BLaER1 treated with 17β-estradiol and CSF1 and Interleukin-3, amounts not matched to agents 10 nM and 100 nM (cell line): ENCODE measurements at regions not wholly inside any gene's neighbourhood (a gene's known extent, or its start where the extent isn't known, plus 50 kb on each side); places are given as distances from the start of the nearest gene placed in this dataset.

ENCODE experiments used
- H3K27ac ChIP-seq, 11 experiments: shearing (Covaris generic); formaldehyde crosslinking; 2 replicates each; pipeline ENCODE4 v1.8.1; 2022
- H3K27me3 ChIP-seq, 11 experiments: shearing (Covaris generic); formaldehyde crosslinking; 2 replicates each; pipeline ENCODE4 v1.8.1; 2022
- H3K36me3 ChIP-seq, 11 experiments: shearing (Covaris generic); formaldehyde crosslinking; 2 replicates each; pipeline ENCODE4 v1.8.1; 2022
- H3K4me1 ChIP-seq, 10 experiments: shearing (Covaris generic); formaldehyde crosslinking; 2 replicates each; pipeline ENCODE4 v1.8.1; 2022
- H3K4me2 ChIP-seq, 11 experiments: shearing (Covaris generic); formaldehyde crosslinking; 2 replicates each; pipeline ENCODE4 v1.8.1; 2022
- H3K4me3 ChIP-seq, 10 experiments: shearing (Covaris generic); formaldehyde crosslinking; 2 replicates each; pipeline ENCODE4 v1.8.1; 2022
- H3K9ac ChIP-seq, 11 experiments: shearing (Covaris generic); formaldehyde crosslinking; 2 replicates each; pipeline ENCODE4 v1.8.1; 2022
- H3K9me3 ChIP-seq, 11 experiments: shearing (Covaris generic); formaldehyde crosslinking; replicated peaks in 1 of 11; 2 replicates each; pipeline ENCODE4 v1.8.1; 2022
- H4K20me1 ChIP-seq, 11 experiments: shearing (Covaris generic); formaldehyde crosslinking; 2 replicates each; pipeline ENCODE4 v1.8.1; 2022
- Cebpa-rat ChIP-seq, 11 experiments: shearing (Covaris generic); IDR thresholded peaks; 2 replicates each; pipeline ENCODE4 v1.8.1; 2022

GRCh38 chr2:9774266-9774665 lies 69.0 kb upstream of the TAF1B start:
- H3K9me3 ChIP-seq, result peaks cover 0 to 4% (median 0%) of the 10 kb centered on the region in 11 experiments; a peak in 2 of 22 replicates
- H3K27me3 ChIP-seq, result no peaks in the 10 kb centered on the region
- no peak for TF ChIP-seq Cebpa-rat (IDR thresholded peaks at IDR 0.05)

GRCh38 chr2:9775351-9775750 lies 67.9 kb upstream of the TAF1B start:
- Histone ChIP-seq H4K20me1 (no peaks in the 10 kb centered on the region; a peak in 1 of 22 replicates), H3K4me3 (no peak overlapping the region), H3K9ac (no peak overlapping the region), H3K9me3 (peaks cover 0 to 4% (median 0%) of the 10 kb centered on the region in 11 experiments; a peak in 2 of 22 replicates), H3K36me3 (no peaks in the 10 kb centered on the region), H3K4me1 (peaks cover 47 to 92% (median 81%) of the 10 kb centered on the region in 10 experiments), H3K27ac (no peak overlapping the region), H3K27me3 (no peaks in the 10 kb centered on the region), H3K4me2 (peak overlapping the region in 5 of 11 experiments; percentile 48 to 68 (median 60); a peak in 4 of 22 replicates)
- TF ChIP-seq Cebpa-rat (IDR thresholded peaks at IDR 0.05), result no peak

More at GRCh38 chr2:9774266-9774665, 69.0 kb upstream of the TAF1B start:
- Histone ChIP-seq H3K36me3 (no peaks in the 10 kb centered on the region), H3K9ac (no peak overlapping the region), H3K4me1 (peaks cover 47 to 92% (median 81%) of the 10 kb centered on the region in 10 experiments), H3K4me3 (no peak overlapping the region), H3K4me2 (peak overlapping the region in 4 of 11 experiments; percentile 45 to 92 (median 56); a peak in 4 of 22 replicates), H3K27ac (no peak overlapping the region), H4K20me1 (no peaks in the 10 kb centered on the region)

GRCh38 chr2:9775999-9776712 lies 67.1 kb upstream of the TAF1B start:
- H3K4me2 ChIP-seq, result peak overlapping the region in 9 of 11 experiments; percentile 7 to 68 (median 55); a peak in 13 of 22 replicates
- TF ChIP-seq Cebpa-rat (IDR thresholded peaks at IDR 0.05), result no peak
- H3K4me3 ChIP-seq, result no peak overlapping the region

GRCh38 chr2:9777081-9777480 lies 66.2 kb upstream of the TAF1B start:
- peak overlapping the region in 2 of 11 experiments; percentile 69 to 72; a peak in 2 of 22 replicates for H3K9ac ChIP-seq
- H3K27me3 ChIP-seq, result no peaks in the 10 kb centered on the region
- TF ChIP-seq Cebpa-rat (IDR thresholded peaks at IDR 0.05), result no peak
- H3K9me3 ChIP-seq, result peaks cover 0 to 4% (median 0%) of the 10 kb centered on the region in 11 experiments; a peak in 2 of 22 replicates
- H3K4me2 ChIP-seq, result peak overlapping the region; percentile 86 to 96 (median 90); a peak in 19 of 22 replicates
- H3K36me3 ChIP-seq, result no peaks in the 10 kb centered on the region
- no peak overlapping the region for H3K4me3 ChIP-seq
- H3K4me1 ChIP-seq, result peaks cover 48 to 92% (median 81%) of the 10 kb centered on the region in 10 experiments
- peak overlapping the region in 8 of 11 experiments; percentile 24 to 86 (median 78); a peak in 14 of 22 replicates for H3K27ac ChIP-seq
- H4K20me1 ChIP-seq, result no peaks in the 10 kb centered on the region; a peak in 1 of 22 replicates

More at GRCh38 chr2:9775999-9776712, 67.1 kb upstream of the TAF1B start:
- peaks cover 0 to 4% (median 0%) of the 10 kb centered on the region in 11 experiments; a peak in 2 of 22 replicates for H3K9me3 ChIP-seq
- no peaks in the 10 kb centered on the region for H3K27me3 ChIP-seq
- H3K9ac ChIP-seq, result peak overlapping the region in 2 of 11 experiments; percentile 24 to 33; a peak in 1 of 22 replicates
- no peaks in the 10 kb centered on the region; a peak in 1 of 22 replicates for H4K20me1 ChIP-seq
- H3K27ac ChIP-seq, result no peak overlapping the region
- peaks cover 48 to 92% (median 81%) of the 10 kb centered on the region in 10 experiments for H3K4me1 ChIP-seq
- no peaks in the 10 kb centered on the region for H3K36me3 ChIP-seq

- no peak for TF ChIP-seq Cebpa-rat (IDR thresholded peaks at IDR 0.05)
- Histone ChIP-seq H4K20me1 (no peaks in the 10 kb centered on the region; a peak in 1 of 22 replicates), H3K9me3 (peaks cover 0 to 4% (median 0%) of the 10 kb centered on the region in 11 experiments; a peak in 2 of 22 replicates), H3K4me1 (peaks cover 41 to 91% (median 76%) of the 10 kb centered on the region in 10 experiments), H3K9ac (peak overlapping the region in 10 of 11 experiments; percentile 44 to 78 (median 67); a peak in 19 of 22 replicates), H3K27ac (peak overlapping the region; percentile 52 to 86 (median 78)), H3K36me3 (no peaks in the 10 kb centered on the region), H3K4me2 (peak overlapping the region; percentile 86 to 96 (median 90)), H3K4me3 (peak overlapping the region in 3 of 10 experiments; percentile 6 to 37 (median 30); a peak in 5 of 20 replicates), H3K27me3 (no peaks in the 10 kb centered on the region)
Measured at GRCh38 chr2:9778012-9778411, 65.3 kb upstream of the TAF1B start.

- Histone ChIP-seq H3K4me1 (peaks cover 37 to 84% (median 69%) of the 10 kb centered on the region in 10 experiments), H3K4me2 (peak overlapping the region; percentile 86 to 96 (median 90)), H3K4me3 (peak overlapping the region; percentile 6 to 49 (median 36); a peak in 14 of 20 replicates), H3K36me3 (no peaks in the 10 kb centered on the region), H3K9me3 (peaks cover 0 to 5% (median 3%) of the 10 kb centered on the region in 11 experiments; a peak in 4 of 22 replicates), H4K20me1 (no peaks in the 10 kb centered on the region; a peak in 1 of 22 replicates), H3K27ac (peak overlapping the region; percentile 52 to 86 (median 78)), H3K27me3 (no peaks in the 10 kb centered on the region), H3K9ac (peak overlapping the region; percentile 34 to 78 (median 67); a peak in 20 of 22 replicates)
- TF ChIP-seq Cebpa-rat (IDR thresholded peaks at IDR 0.05), result no peak
Measured at GRCh38 chr2:9778471-9779316, 64.6 kb upstream of the TAF1B start.

- Histone ChIP-seq H3K27me3 (no peaks in the 10 kb centered on the region), H3K4me1 (peaks cover 37 to 77% (median 66%) of the 10 kb centered on the region in 10 experiments), H3K9ac (peak overlapping the region in 10 of 11 experiments; percentile 44 to 78 (median 67); a peak in 16 of 22 replicates), H3K4me2 (peak overlapping the region; percentile 86 to 96 (median 90)), H3K27ac (peak overlapping the region in 10 of 11 experiments; percentile 73 to 86 (median 79); a peak in 20 of 22 replicates), H3K4me3 (peak overlapping the region in 7 of 10 experiments; percentile 6 to 49 (median 40); a peak in 10 of 20 replicates), H3K9me3 (peaks cover 0 to 9% (median 1%) of the 10 kb centered on the region in 11 experiments; a peak in 4 of 22 replicates), H4K20me1 (no peaks in the 10 kb centered on the region; a peak in 1 of 22 replicates), H3K36me3 (no peaks in the 10 kb centered on the region)
- no peak for TF ChIP-seq Cebpa-rat (IDR thresholded peaks at IDR 0.05)
Measured at GRCh38 chr2:9779596-9780264, 63.5 kb upstream of the TAF1B start.
